LNCaP clone FGC (cell line): ENCODE measurements at regions not wholly inside any gene's neighbourhood (a gene's known extent, or its start where the extent isn't known, plus 50 kb on each side); places are given as distances from the start of the nearest gene placed in this dataset.

Experiments
- DNase-seq: peaks from one replicate; pipeline ENCODE4 v3.0.0-alpha.2; 2011; ENCODE audit warnings: low read depth
- H3K4me3 ChIP-seq: 2 replicates; pipeline ENCODE4 v1.5.1; 2011; ENCODE audit warnings: mild to moderate bottlenecking, low read depth, low read length, control low read depth
- CTCF ChIP-seq: IDR thresholded peaks from 2 replicates; pipeline ENCODE4 v1.5.1; 2012; ENCODE audit warnings: mild to moderate bottlenecking; ENCODE audit not compliant: control insufficient read depth, insufficient read depth; ENCODE audit errors: extremely low read depth

GRCh38 chrX:97728215-97728614 lies 844.5 kb downstream of the RPA4 start:
- no peak overlapping the region for H3K4me3 ChIP-seq
- TF ChIP-seq CTCF: no peak
- DNase-seq: no peak

GRCh38 chrX:97740044-97740443 lies 856.3 kb downstream of the RPA4 start:
- DNase-seq: no peak
- H3K4me3 ChIP-seq: no peak overlapping the region
- TF ChIP-seq CTCF: no peak

- no peak for DNase-seq
- no peak for TF ChIP-seq CTCF
- no peak overlapping the region for H3K4me3 ChIP-seq
Observed at GRCh38 chrX:97740886-97741285, 857.2 kb downstream of the RPA4 start.

GRCh38 chrX:97743014-97743413 lies 859.3 kb downstream of the RPA4 start:
- DNase-seq: no peak

GRCh38 chrX:97747346-97747745 lies 863.6 kb downstream of the RPA4 start:
- no peak for DNase-seq
- no peak overlapping the region for H3K4me3 ChIP-seq
- TF ChIP-seq CTCF: no peak

More at GRCh38 chrX:97743014-97743413, 859.3 kb downstream of the RPA4 start:
- TF ChIP-seq CTCF: no peak
- no peak overlapping the region for H3K4me3 ChIP-seq

GRCh38 chrX:97751016-97751415 lies 867.3 kb downstream of the RPA4 start:
- DNase-seq: no peak
- TF ChIP-seq CTCF: no peak
- H3K4me3 ChIP-seq: no peak overlapping the region

- no peak overlapping the region for H3K4me3 ChIP-seq
- DNase-seq: no peak
- TF ChIP-seq CTCF: no peak
Observed at GRCh38 chrX:97751735-97752134, 868.0 kb downstream of the RPA4 start.
